ENCODE measurements at regions not wholly inside any gene's neighbourhood (a gene's known extent, or its start where the extent isn't known, plus 50 kb on each side); places are given as distances from the start of the nearest gene placed in this dataset.

DNA sequence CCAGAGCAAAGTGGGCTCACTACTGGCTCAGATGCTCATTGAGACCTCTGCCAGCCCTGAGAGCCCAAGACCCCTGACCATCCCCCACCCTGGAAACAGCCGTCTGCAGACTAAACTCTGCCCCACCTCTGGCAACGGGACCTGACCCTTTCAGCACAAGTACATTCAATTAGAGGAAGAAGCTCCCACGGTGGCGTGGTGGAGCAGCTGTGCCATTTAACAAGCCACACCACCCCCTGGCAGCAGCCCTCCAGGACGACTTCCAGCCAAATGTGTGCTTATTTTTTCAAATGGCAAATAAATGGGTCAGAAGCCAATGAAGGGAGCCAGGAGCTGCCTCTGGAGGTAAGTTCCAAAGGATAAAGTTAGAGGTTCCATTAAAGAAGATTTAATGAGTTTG, 226.7 kb downstream of the NPHP4 start:
- TF ChIP-seq, protein P1, sequence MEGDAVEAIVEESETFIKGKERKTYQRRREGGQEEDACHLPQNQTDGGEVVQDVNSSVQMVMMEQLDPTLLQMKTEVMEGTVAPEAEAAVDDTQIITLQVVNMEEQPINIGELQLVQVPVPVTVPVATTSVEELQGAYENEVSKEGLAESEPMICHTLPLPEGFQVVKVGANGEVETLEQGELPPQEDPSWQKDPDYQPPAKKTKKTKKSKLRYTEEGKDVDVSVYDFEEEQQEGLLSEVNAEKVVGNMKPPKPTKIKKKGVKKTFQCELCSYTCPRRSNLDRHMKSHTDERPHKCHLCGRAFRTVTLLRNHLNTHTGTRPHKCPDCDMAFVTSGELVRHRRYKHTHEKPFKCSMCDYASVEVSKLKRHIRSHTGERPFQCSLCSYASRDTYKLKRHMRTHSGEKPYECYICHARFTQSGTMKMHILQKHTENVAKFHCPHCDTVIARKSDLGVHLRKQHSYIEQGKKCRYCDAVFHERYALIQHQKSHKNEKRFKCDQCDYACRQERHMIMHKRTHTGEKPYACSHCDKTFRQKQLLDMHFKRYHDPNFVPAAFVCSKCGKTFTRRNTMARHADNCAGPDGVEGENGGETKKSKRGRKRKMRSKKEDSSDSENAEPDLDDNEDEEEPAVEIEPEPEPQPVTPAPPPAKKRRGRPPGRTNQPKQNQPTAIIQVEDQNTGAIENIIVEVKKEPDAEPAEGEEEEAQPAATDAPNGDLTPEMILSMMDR (IDR thresholded peaks at IDR 0.05; ENCODE audit: poor library complexity, severe bottlenecking), result no peak
- TF ChIP-seq POLR2AphosphoS5 (IDR thresholded peaks at IDR 0.05), result no peak
- no peak for TF ChIP-seq EZH2 (IDR thresholded peaks at IDR 0.05; ENCODE audit: borderline replicate concordance, insufficient read depth, low read length, poor library complexity, severe bottlenecking)
- no peak for TF ChIP-seq SMC3 (conservative IDR thresholded peaks at IDR 0.05; ENCODE audit: poor library complexity)
- TF ChIP-seq TAF1 (IDR thresholded peaks at IDR 0.05; ENCODE audit: low read depth), result no peak
- TF ChIP-seq REST (IDR thresholded peaks at IDR 0.05; ENCODE audit: borderline replicate concordance), result no peak
